Vagina (tissue), 2 donors: ENCODE measurements at regions not wholly inside any gene's neighbourhood (a gene's known extent, or its start where the extent isn't known, plus 50 kb on each side); places are given as distances from the start of the nearest gene placed in this dataset.

ENCODE experiments used
- DNase-seq, 2 donors: peaks; one replicate each; pipeline ENCODE4 v3.0.0-alpha.2; 2017; ENCODE audit errors: extremely low spot score in 2 of 2
- H3K27ac ChIP-seq: fragments of 200-600 bp; sonication (generic); one replicate; pipeline ENCODE4 v1.5.1; 2019
- H3K27me3 ChIP-seq: fragments of 200-600 bp; sonication (generic); one replicate; pipeline ENCODE4 v1.5.1; 2019
- H3K36me3 ChIP-seq, 2 donors: fragments of 200-600 bp; sonication (generic); one replicate each; pipeline ENCODE4 v1.5.1; 2017 to 2019
- H3K4me1 ChIP-seq: fragments of 200-600 bp; sonication (generic); one replicate; pipeline ENCODE4 v1.5.1; 2019
- H3K4me3 ChIP-seq, 2 donors: fragments of 200-600 bp; sonication (generic); 1 replicate in 1 of 2; 2 replicates in 1 of 2; pipeline ENCODE4 v1.5.1; 2016 to 2019
- H3K9me3 ChIP-seq: fragments of 200-600 bp; sonication (generic); one replicate; pipeline ENCODE4 v1.5.1; 2019
- CTCF ChIP-seq, 3 experiments: fragments of 450-650 bp in 2 of 3; fragments of 200-600 bp in 1 of 3; sonication (generic) in 1 of 3; IDR thresholded peaks; one replicate each; pipeline ENCODE4 v1.5.1; 2017 to 2019; ENCODE audit warnings: antibody characterized with exemption in 3 of 3, mild to moderate bottlenecking in 2 of 3, moderate library complexity in 2 of 3
- POLR2A ChIP-seq, 2 donors: fragments of 450-650 bp; IDR thresholded peaks; one replicate each; pipeline ENCODE4 v1.6.1; 2017; ENCODE audit warnings: antibody characterized with exemption in 2 of 2, mild to moderate bottlenecking in 2 of 2, moderate library complexity in 2 of 2
- POLR2AphosphoS5 ChIP-seq, 2 donors: sonication (generic); formaldehyde crosslinking; IDR thresholded peaks; one replicate each; pipeline ENCODE4 v1.9.0; 2017; ENCODE audit warnings: antibody characterized with exemption in 2 of 2, mild to moderate bottlenecking in 2 of 2, low read depth in 1 of 2; ENCODE audit not compliant: insufficient read depth in 1 of 2
- intact Hi-C: fragments of 100-400 bp; cut with DNase I; formaldehyde crosslinking; loops from one replicate; pipeline ENCODE4 v1.15.1; 2023

GRCh38 chr13:107347641-107348369 lies 779.9 kb upstream of the ARGLU1 start:
- DNase-seq, result no peak
- no peaks in the 10 kb centered on the region for H3K27me3 ChIP-seq
- TF ChIP-seq POLR2A (IDR thresholded peaks at IDR 0.05) (no peak), POLR2AphosphoS5 (IDR thresholded peaks at IDR 0.05; ENCODE audit: insufficient read depth in 1 of 2, low read depth in 1 of 2) (no peak), CTCF (IDR thresholded peaks at IDR 0.05) (no peak)
- intact Hi-C loops, result no loop called here
- no peaks in the 10 kb centered on the region for H3K36me3 ChIP-seq
- no peaks in the 10 kb centered on the region for H3K4me1 ChIP-seq
- H3K4me3 ChIP-seq, result no peak overlapping the region
- H3K27ac ChIP-seq, result no peak overlapping the region
- no peaks in the 10 kb centered on the region for H3K9me3 ChIP-seq

GRCh38 chr13:107342747-107343146 lies 774.8 kb upstream of the ARGLU1 start:
- Histone ChIP-seq H3K36me3 (no peaks in the 10 kb centered on the region), H3K4me3 (no peak overlapping the region), H3K27me3 (no peaks in the 10 kb centered on the region), H3K27ac (no peak overlapping the region), H3K4me1 (no peaks in the 10 kb centered on the region), H3K9me3 (no peaks in the 10 kb centered on the region)
- TF ChIP-seq CTCF (IDR thresholded peaks at IDR 0.05) (no peak), POLR2A (IDR thresholded peaks at IDR 0.05) (no peak), POLR2AphosphoS5 (IDR thresholded peaks at IDR 0.05; ENCODE audit: insufficient read depth in 1 of 2, low read depth in 1 of 2) (no peak)
- intact Hi-C loops, result no loop called here
- DNase-seq, result no peak

GRCh38 chr13:107339209-107339608 lies 771.3 kb upstream of the ARGLU1 start:
- no peaks in the 10 kb centered on the region for H3K4me1 ChIP-seq
- H3K27ac ChIP-seq, result no peak overlapping the region
- no peak for TF ChIP-seq POLR2AphosphoS5 (IDR thresholded peaks at IDR 0.05; ENCODE audit: insufficient read depth in 1 of 2, low read depth in 1 of 2)
- no peak for TF ChIP-seq POLR2A (IDR thresholded peaks at IDR 0.05)
- no peak for TF ChIP-seq CTCF (IDR thresholded peaks at IDR 0.05)
- intact Hi-C loops, result no loop called here
- no peak for DNase-seq
- H3K36me3 ChIP-seq, result no peaks in the 10 kb centered on the region
- no peak overlapping the region for H3K4me3 ChIP-seq
- H3K9me3 ChIP-seq, result no peaks in the 10 kb centered on the region
- no peaks in the 10 kb centered on the region for H3K27me3 ChIP-seq

- H3K27ac ChIP-seq, result no peak overlapping the region
- TF ChIP-seq POLR2AphosphoS5 (IDR thresholded peaks at IDR 0.05; ENCODE audit: insufficient read depth in 1 of 2, low read depth in 1 of 2), result no peak
- TF ChIP-seq CTCF (IDR thresholded peaks at IDR 0.05), result no peak
- TF ChIP-seq POLR2A (IDR thresholded peaks at IDR 0.05), result no peak
- H3K27me3 ChIP-seq, result no peaks in the 10 kb centered on the region
- intact Hi-C loops, result no loop called here
- H3K4me3 ChIP-seq, result no peak overlapping the region
- no peaks in the 10 kb centered on the region for H3K36me3 ChIP-seq
- no peak for DNase-seq
- no peaks in the 10 kb centered on the region for H3K4me1 ChIP-seq
- no peaks in the 10 kb centered on the region for H3K9me3 ChIP-seq
Observed at GRCh38 chr13:107332188-107332587, 764.3 kb upstream of the ARGLU1 start.

- intact Hi-C loops, result no loop called here
- no peaks in the 10 kb centered on the region for H3K4me1 ChIP-seq
- H3K27me3 ChIP-seq, result no peaks in the 10 kb centered on the region
- DNase-seq, result no peak
- H3K4me3 ChIP-seq, result no peak overlapping the region
- no peaks in the 10 kb centered on the region for H3K9me3 ChIP-seq
- H3K36me3 ChIP-seq, result no peaks in the 10 kb centered on the region
- H3K27ac ChIP-seq, result no peak overlapping the region
- TF ChIP-seq POLR2A (IDR thresholded peaks at IDR 0.05) (no peak), CTCF (IDR thresholded peaks at IDR 0.05) (no peak), POLR2AphosphoS5 (IDR thresholded peaks at IDR 0.05; ENCODE audit: insufficient read depth in 1 of 2, low read depth in 1 of 2) (no peak)
Observed at GRCh38 chr13:107331359-107331758, 763.4 kb upstream of the ARGLU1 start.
